Activated CD4-positive, alpha-beta T cell treated with anti-CD3 and anti-CD28 coated beads, Interleukin-2, amount 10 ng/mL, durations not matched to agents 24 days and 14 days (primary cell): ENCODE measurements at regions not wholly inside any gene's neighbourhood (a gene's known extent, or its start where the extent isn't known, plus 50 kb on each side); places are given as distances from the start of the nearest gene placed in this dataset.

Experiments used
- DNase-seq: peaks from one replicate; pipeline ENCODE4 v3.0.0; 2022
- H3K27ac Mint-ChIP-seq: one replicate; pipeline ENCODE4 v1.8.0; 2022; ENCODE audit warnings: mild to moderate bottlenecking, mixed read lengths
- H3K27me3 Mint-ChIP-seq: one replicate; pipeline ENCODE4 v1.8.0; 2022; ENCODE audit warnings: mixed read lengths
- H3K36me3 Mint-ChIP-seq: one replicate; pipeline ENCODE4 v1.8.0; 2022; ENCODE audit warnings: low read depth, mild to moderate bottlenecking, mixed read lengths
- H3K4me1 Mint-ChIP-seq: one replicate; pipeline ENCODE4 v1.8.0; 2021; ENCODE audit warnings: mixed read lengths
- H3K4me3 Mint-ChIP-seq: one replicate; pipeline ENCODE4 v1.8.0; 2022; ENCODE audit warnings: mild to moderate bottlenecking, moderate library complexity, mixed read lengths
- H3K9me3 Mint-ChIP-seq: one replicate; pipeline ENCODE4 v1.8.0; 2021; ENCODE audit warnings: mixed read lengths
- intact Hi-C: fragments of 100-400 bp; cut with micrococcal nuclease; formaldehyde crosslinking; loops from one replicate; pipeline ENCODE4 v1.15.1; 2023

DNA sequence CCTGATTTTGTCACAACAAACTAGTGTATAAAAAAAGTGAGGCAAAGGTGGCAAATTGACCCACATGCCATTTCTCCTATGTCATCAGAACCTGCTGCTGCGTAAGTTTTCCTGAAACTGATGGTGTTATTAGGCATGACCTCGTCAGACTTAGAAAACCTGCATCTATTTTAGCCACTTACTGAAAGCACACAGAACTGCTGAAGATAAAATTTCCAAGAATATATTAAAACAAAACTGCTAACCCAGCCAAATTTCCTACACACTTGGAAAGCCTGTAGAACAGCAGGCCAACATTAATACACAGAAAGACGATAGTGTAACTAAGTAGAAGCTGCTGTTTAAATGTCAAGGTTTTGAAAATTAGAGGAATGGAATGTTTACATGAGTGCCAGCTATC, 674.5 kb upstream of the CXADR start:
- Mint-ChIP-seq H3K36me3 (no peaks in the 10 kb centered on the region), H3K27ac (no peak overlapping the region), H3K4me3 (no peak overlapping the region), H3K27me3 (no peaks in the 10 kb centered on the region), H3K4me1 (no peaks in the 10 kb centered on the region), H3K9me3 (no peaks in the 10 kb centered on the region)
- DNase-seq, result no peak
- intact Hi-C loops, result no loop called here

DNA sequence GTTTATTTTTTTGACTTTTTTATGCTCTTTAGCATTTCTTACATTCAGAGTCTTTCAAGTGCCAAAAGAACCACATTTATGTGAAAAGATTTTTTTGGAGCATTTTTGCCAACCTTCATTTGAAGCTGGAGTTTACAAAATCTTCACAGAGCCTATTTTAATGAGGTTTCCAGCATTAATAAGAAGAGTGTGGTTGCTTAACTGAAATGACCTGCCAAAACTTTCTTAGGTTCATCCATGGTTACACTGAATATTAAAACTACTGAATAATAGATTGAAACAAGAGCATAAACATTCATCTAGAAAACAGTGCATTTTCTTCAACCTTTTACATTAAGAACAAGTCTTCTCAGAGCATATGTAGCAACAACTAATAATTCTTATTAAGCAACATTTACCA, 672.3 kb upstream of the CXADR start:
- intact Hi-C loops, result no loop called here
- no peak overlapping the region for H3K4me3 Mint-ChIP-seq
- DNase-seq, result no peak
- no peaks in the 10 kb centered on the region for H3K27me3 Mint-ChIP-seq
- H3K9me3 Mint-ChIP-seq, result no peaks in the 10 kb centered on the region
- H3K36me3 Mint-ChIP-seq, result no peaks in the 10 kb centered on the region
- no peaks in the 10 kb centered on the region for H3K4me1 Mint-ChIP-seq
- H3K27ac Mint-ChIP-seq, result no peak overlapping the region

DNA sequence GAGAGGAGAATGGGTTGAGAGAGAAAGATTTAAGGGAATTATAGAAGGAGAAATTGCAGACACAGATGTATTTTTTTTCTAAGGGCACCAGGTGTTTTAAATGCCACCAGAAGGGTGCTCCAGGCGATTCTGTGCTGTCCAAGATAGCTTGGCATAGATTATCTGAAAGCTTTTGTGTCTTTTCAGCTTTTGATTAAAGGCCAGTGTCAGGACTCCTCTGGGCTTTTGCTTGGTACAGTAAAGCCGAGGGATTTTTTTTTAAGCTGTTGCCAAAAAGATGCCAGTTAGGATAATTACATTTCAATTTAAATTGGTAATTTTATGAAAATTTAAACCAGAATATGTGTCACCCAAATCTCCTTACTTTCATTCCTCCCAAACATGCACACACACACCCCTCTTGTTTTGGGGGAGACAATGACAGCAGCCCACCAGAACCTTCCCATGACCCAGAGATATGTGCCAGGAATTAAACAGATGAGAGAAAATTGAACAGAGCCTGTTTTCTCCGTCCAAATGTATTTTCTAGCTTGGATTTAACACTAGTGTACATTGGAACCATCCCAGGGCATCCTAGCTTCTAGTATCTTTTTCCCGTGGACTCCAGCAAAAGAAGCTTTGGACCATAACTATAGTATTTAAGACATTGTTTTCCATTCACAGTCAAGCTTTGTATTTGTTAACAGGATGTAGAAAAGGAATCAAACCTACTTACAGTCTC, 670.7 kb upstream of the CXADR start:
- no peaks in the 10 kb centered on the region for H3K36me3 Mint-ChIP-seq
- no peak overlapping the region for H3K27ac Mint-ChIP-seq
- intact Hi-C loops, result no loop called here

DNA sequence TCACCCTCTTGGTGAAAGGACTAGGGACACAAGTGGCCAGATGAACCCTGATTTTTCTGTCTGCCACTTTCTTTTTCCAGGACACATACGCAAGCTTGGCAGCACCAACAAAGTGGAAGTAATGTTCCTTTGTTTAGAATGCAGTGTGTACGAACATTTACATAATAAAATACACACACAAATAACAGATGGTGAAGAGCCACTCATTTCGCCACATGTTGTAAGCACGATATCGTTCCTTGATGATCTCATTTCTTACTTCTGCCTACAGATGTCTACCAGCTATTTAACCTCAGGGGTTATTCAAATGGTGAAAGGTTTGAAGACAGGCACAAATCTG, 670.2 kb upstream of the CXADR start:
- H3K27ac Mint-ChIP-seq, result no peak overlapping the region
- DNase-seq, result no peak
- no peaks in the 10 kb centered on the region for H3K27me3 Mint-ChIP-seq
- no peaks in the 10 kb centered on the region for H3K36me3 Mint-ChIP-seq
- intact Hi-C loops, result no loop called here
- H3K9me3 Mint-ChIP-seq, result no peaks in the 10 kb centered on the region
- no peak overlapping the region for H3K4me3 Mint-ChIP-seq
- no peaks in the 10 kb centered on the region for H3K4me1 Mint-ChIP-seq

More for the DNA sequence above, 670.7 kb upstream of the CXADR start:
- Mint-ChIP-seq H3K9me3 (no peaks in the 10 kb centered on the region), H3K4me1 (no peaks in the 10 kb centered on the region), H3K4me3 (no peak overlapping the region), H3K27me3 (no peaks in the 10 kb centered on the region)
- no peak for DNase-seq

DNA sequence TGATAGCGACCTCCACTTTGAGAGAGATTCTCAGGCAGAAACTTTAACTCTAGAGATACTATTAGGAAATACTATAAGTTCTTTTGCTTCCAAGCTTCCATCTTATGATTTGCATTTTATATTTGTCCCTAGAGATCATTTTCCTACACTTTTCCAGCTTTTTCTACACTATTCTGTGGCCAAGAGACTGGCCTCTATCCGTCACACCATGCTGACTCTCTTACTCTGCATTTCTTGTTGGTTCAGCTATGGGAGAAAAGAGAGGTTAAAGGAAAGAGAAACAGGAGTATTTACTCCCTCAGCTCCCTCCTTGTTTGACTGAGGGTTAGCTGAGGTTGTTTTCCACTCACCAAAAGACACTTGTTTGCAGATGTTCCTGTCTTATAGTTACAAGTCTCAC, 665.6 kb upstream of the CXADR start:
- intact Hi-C loops, result no loop called here
- H3K27me3 Mint-ChIP-seq, result no peaks in the 10 kb centered on the region

DNA sequence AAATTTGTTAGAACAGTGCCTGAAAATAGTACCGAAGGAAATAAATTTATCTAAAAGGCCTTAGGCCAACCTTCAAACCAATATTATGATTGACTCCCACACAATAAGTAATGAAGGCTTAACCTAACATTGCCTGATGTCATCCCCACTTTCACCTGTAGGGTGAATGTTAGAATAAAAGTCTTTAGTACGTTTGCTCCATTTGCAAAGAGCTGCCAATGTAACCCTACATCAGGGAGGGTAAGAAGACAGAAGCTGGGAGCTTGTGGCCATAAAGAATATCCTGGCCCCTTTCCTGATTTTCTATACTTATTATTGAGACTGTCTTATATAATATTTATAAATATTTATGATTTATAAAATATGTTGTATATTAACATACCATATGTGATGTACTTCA, 661.8 kb upstream of the CXADR start:
- DNase-seq, result no peak
- Mint-ChIP-seq H3K4me1 (no peaks in the 10 kb centered on the region), H3K4me3 (no peak overlapping the region), H3K9me3 (peaks cover 4% of the 10 kb centered on the region), H3K27me3 (no peaks in the 10 kb centered on the region), H3K36me3 (no peaks in the 10 kb centered on the region), H3K27ac (no peak overlapping the region)
- intact Hi-C loops, result no loop called here

More for the DNA sequence above, 665.6 kb upstream of the CXADR start:
- H3K36me3 Mint-ChIP-seq, result no peaks in the 10 kb centered on the region
- no peaks in the 10 kb centered on the region for H3K4me1 Mint-ChIP-seq
- no peak overlapping the region for H3K27ac Mint-ChIP-seq
- no peaks in the 10 kb centered on the region for H3K9me3 Mint-ChIP-seq
- no peak for DNase-seq
- no peak overlapping the region for H3K4me3 Mint-ChIP-seq

DNA sequence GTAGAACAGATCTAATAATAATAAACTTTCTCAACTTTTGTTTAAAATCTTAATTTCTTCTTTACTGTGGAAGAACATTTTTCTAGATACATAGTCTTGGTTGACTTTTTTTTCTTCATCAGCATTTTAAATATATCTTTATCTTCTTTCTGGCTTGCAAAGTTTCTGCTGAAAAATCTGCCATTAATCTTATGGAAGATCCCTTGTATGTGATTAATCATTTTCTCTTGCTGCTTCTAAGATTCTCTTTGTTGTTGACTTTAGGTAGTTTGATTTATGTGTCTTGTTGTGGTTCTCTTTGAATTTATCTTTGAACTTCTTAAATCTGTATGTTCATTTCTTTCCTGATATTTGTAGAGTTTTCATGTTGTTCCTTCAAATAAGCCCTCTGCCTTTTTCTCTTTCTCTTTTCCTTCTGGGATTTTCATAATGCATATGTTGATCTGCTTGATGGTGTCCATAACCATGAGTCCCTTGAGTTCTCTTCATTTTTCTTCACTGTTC, 657.6 kb upstream of the CXADR start:
- H3K36me3 Mint-ChIP-seq, result no peaks in the 10 kb centered on the region
- intact Hi-C loops, result no loop called here
- no peaks in the 10 kb centered on the region for H3K27me3 Mint-ChIP-seq
- DNase-seq, result no peak
- H3K27ac Mint-ChIP-seq, result no peak overlapping the region
- no peak overlapping the region for H3K4me3 Mint-ChIP-seq
- no peaks in the 10 kb centered on the region for H3K4me1 Mint-ChIP-seq
- H3K9me3 Mint-ChIP-seq, result peaks cover 11% of the 10 kb centered on the region

DNA sequence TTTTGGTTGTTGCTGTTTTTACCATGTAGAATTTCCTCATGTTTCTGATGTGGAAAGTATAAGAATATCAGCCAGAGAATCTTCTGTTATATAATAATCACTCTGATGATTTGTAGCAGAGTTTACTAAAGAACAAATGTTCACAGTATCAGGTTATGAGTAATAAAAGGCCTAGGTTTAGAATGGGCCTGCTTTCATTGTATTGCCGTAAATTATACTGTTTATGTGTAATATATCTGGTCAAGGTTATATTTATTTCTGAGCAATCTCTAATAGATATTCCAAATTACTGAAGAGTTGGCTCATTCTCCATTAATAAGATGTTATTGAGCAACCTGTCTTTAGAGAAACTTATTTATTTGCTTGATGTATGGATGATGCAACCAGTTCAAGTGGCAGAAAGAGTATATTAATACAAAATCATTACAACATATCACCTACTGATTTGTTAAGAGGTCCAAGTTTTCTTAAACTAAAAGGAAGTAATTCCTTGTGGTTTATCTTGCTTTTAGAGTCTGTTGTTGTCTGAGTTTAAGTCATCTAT, 649.4 kb upstream of the CXADR start:
- intact Hi-C loops, result no loop called here
- no peaks in the 10 kb centered on the region for H3K4me1 Mint-ChIP-seq

DNA sequence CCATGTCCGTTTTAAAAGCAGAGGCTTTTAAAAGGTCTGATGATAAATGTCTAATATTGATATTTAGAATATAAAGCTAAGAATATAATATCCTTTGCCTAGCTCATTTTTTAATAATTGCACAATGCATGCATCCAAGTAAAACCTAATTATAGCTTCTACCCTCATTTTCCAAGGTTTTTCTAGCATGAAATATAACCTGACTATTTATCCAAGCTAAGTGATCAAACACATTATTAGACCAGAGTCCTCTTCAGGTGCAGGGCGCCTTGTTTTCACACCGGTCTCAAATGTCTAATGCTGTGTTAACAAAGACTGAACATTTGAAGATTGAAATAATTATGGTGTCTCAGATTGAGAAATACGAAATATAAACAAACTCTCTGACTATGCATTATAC, 648.9 kb upstream of the CXADR start:
- Mint-ChIP-seq H3K36me3 (no peaks in the 10 kb centered on the region), H3K4me1 (no peaks in the 10 kb centered on the region), H3K27me3 (no peaks in the 10 kb centered on the region), H3K9me3 (no peaks in the 10 kb centered on the region), H3K4me3 (no peak overlapping the region), H3K27ac (no peak overlapping the region)
- no peak for DNase-seq
- intact Hi-C loops, result no loop called here

More for the DNA sequence above, 649.4 kb upstream of the CXADR start:
- Mint-ChIP-seq H3K4me3 (no peak overlapping the region), H3K27me3 (no peaks in the 10 kb centered on the region), H3K36me3 (no peaks in the 10 kb centered on the region), H3K9me3 (no peaks in the 10 kb centered on the region), H3K27ac (no peak overlapping the region)
- no peak for DNase-seq

DNA sequence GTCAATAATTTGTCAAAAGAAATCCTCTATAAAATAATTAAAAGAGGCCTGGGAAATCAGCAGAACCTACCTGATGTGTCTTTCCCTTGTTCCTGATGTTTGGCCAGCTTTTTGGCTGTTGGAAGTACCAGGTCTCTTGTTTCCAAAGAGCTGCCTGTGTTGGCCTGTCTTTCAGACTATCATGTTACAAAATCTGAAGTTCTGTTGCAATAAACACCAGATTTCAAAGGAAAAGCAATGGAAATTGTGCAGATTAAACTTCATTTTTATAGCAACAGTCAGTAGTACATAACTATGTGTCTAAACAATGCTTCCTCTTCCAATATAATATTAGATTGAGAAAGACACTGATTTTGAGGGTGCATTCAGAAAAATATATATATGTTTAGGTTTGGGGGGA, 647.2 kb upstream of the CXADR start:
- H3K36me3 Mint-ChIP-seq, result no peaks in the 10 kb centered on the region
- H3K27me3 Mint-ChIP-seq, result no peaks in the 10 kb centered on the region
- intact Hi-C loops, result no loop called here
- no peak overlapping the region for H3K27ac Mint-ChIP-seq
- DNase-seq, result no peak
- no peak overlapping the region for H3K4me3 Mint-ChIP-seq
- peaks cover 3% of the 10 kb centered on the region for H3K9me3 Mint-ChIP-seq
- H3K4me1 Mint-ChIP-seq, result no peaks in the 10 kb centered on the region

DNA sequence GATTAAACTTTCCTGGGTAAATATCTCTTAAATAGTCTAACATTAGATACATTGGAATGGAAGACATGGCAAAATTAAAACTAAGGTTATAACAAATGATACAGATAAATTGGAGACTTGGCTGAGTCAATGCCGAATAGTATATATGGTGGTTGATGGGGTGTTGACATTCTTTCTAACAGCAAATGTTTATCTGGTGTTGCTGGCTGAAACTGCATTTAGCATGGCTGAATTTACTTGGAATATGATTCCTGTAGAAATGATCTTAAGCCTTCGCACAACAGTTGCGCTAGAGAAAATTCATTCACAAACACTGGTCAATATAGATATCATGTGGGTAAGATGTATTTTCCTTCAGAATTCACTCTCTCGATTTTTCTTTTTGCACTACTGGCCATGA, 646.0 kb upstream of the CXADR start:
- intact Hi-C loops, result no loop called here
- Mint-ChIP-seq H3K4me3 (no peak overlapping the region), H3K36me3 (no peaks in the 10 kb centered on the region), H3K27me3 (no peaks in the 10 kb centered on the region), H3K9me3 (peaks cover 3% of the 10 kb centered on the region), H3K4me1 (no peaks in the 10 kb centered on the region), H3K27ac (no peak overlapping the region)
- DNase-seq, result no peak

DNA sequence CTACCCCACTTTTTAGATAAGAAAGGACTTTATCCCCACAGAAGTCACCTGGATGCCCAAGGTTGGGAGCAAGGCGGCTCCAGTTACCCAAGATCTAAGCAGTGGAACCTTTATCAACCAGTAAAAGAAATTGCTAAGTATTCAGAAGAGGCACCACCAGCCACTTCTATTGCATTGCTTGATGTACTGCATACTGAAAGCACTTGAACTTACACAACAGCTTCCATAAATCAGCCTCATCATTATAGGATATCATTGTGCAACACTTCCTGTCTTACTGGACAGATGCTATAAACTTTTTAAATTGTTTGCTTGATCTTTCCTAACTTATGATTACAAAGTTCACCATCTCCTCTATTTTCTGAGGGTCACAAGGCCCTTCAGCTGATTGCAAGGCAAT, 642.7 kb upstream of the CXADR start:
- no peak overlapping the region for H3K27ac Mint-ChIP-seq
- intact Hi-C loops, result no loop called here
- no peaks in the 10 kb centered on the region for H3K4me1 Mint-ChIP-seq

DNA sequence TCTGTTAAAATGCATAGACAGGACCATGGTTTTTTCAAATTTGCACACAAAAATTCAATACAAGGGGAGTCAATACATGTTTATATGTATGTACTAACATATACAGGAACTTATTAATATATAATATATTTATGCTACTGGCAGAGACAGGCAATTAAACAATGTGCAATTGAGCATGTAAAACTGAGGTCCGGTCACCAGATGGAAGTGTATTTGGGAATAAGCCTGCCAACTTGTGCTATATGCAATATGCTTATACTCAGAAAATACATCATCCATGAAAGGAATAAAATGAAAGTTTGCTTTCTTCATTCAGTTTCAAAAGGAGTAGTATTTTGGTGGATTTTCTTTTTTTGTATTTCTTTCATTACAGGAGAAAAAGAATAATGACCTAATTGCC, 640.2 kb upstream of the CXADR start:
- no peak overlapping the region for H3K27ac Mint-ChIP-seq
- H3K4me1 Mint-ChIP-seq, result no peaks in the 10 kb centered on the region
- no peak for DNase-seq
- H3K36me3 Mint-ChIP-seq, result no peaks in the 10 kb centered on the region
- H3K27me3 Mint-ChIP-seq, result no peaks in the 10 kb centered on the region
- H3K4me3 Mint-ChIP-seq, result no peak overlapping the region
- H3K9me3 Mint-ChIP-seq, result peaks cover 3% of the 10 kb centered on the region
- intact Hi-C loops, result no loop called here

More for the DNA sequence above, 642.7 kb upstream of the CXADR start:
- Mint-ChIP-seq H3K4me3 (no peak overlapping the region), H3K36me3 (no peaks in the 10 kb centered on the region), H3K27me3 (no peaks in the 10 kb centered on the region), H3K9me3 (peaks cover 3% of the 10 kb centered on the region)
- no peak for DNase-seq

DNA sequence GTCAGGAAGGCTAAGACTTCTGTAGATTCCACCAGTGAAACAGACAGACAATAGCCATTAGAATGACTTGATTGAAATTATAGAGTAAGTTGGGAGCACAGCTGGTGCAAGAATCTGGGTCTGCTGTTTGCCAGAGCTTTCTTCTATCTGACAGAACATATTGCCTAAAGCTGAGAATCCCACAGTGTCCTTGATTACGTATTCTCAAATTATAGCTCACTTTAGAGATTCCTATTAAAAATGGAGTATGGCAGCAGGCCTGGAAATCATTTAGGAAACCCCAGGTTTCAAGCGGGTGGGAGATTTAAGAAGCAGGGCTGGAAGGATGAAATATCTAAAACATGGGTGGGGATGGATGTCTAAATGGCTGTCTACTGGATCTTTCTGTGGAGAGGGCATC, 639.7 kb upstream of the CXADR start:
- intact Hi-C loops, result no loop called here
- Mint-ChIP-seq H3K27ac (no peak overlapping the region), H3K4me3 (no peak overlapping the region), H3K27me3 (no peaks in the 10 kb centered on the region), H3K36me3 (no peaks in the 10 kb centered on the region), H3K9me3 (peaks cover 3% of the 10 kb centered on the region), H3K4me1 (no peaks in the 10 kb centered on the region)
- no peak for DNase-seq

DNA sequence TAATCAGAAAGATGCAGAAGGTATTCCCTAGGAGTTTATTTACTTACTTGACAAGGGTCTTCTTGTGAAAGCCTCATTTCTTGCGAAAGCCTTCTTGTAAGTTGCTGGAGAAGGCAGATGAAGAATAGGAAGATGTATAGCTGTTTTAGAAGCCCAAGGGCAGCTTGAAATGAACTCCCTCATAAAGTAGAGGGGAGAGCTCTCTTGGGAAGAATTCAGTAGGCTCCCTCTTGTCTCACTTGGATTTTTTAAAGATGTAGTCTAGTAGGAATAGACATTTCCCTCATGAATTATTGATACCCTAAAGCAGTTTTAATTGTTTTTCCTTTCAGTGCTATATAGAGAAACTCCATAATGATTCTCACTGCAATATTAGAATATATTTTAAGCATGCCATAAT, 639.2 kb upstream of the CXADR start:
- Mint-ChIP-seq H3K27me3 (no peaks in the 10 kb centered on the region), H3K4me1 (no peaks in the 10 kb centered on the region), H3K27ac (no peak overlapping the region), H3K4me3 (no peak overlapping the region), H3K9me3 (peaks cover 3% of the 10 kb centered on the region), H3K36me3 (no peaks in the 10 kb centered on the region)
- intact Hi-C loops, result no loop called here
- no peak for DNase-seq
